HG03442 (cell line): ENCODE measurements at regions not wholly inside any gene's neighbourhood (a gene's known extent, or its start where the extent isn't known, plus 50 kb on each side); places are given as distances from the start of the nearest gene placed in this dataset.
"Not testable (repeated sequence)": the region's sequence is repeated elsewhere in the genome, so short reads cannot be mapped to it uniquely, and the experiment has no call there.

Source experiments
- ATAC-seq: cut with Tn5 transposase; IDR thresholded peaks from one replicate; pipeline ENCODE4 v1.9.1; 2021; ENCODE audit warnings: mild to moderate bottlenecking, moderate library complexity; ENCODE audit not compliant: unreplicated experiment

DNA sequence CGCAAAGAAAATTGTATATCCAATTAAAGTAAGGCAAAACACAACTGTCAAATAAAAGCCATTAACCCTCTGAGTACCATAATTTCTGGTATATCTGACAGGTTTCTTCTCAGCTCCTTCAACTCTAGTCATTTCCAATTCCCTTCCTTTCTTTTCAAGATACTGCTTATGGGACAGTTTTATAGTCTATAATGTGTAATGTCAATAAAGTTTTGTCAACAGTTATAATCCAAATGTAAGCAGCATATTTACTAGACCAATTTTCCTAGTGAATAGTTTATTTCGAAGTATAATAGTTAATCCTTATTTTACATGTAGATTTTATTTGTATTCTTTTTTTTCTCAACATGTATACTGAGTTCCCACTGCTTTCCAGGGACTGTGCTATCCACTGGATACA lies 1081.8 kb downstream of the EPHA7 start:
- no peak for ATAC-seq

DNA sequence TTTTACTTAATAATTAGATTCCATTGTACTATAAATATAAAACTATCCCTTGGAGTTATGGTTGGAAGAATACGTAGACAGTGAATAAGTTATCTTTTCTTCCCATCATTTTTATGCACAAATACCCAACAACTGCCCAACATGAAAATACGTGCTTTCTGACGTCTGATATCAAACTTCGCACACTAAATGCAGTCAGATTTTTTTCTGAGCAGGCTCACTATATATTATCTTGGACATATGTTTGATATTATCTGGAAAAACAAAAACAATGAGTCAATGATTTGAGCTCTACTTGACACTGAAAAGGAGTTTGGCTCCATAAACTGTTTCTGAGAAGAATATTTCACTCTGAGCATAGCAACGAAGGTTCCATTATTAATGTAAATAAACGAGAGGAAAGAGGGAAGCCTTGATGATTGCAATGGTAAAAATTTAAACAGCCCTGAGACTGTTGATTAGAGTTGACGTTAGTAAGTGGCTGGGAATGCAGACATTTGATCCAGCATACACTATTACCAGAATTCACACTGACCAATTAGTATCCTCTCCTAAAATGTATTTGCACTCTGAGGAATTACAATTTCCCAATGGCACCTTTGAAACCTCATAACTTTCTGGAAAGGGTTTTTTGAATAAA lies 1090.0 kb downstream of the EPHA7 start:
- ATAC-seq: no peak

DNA sequence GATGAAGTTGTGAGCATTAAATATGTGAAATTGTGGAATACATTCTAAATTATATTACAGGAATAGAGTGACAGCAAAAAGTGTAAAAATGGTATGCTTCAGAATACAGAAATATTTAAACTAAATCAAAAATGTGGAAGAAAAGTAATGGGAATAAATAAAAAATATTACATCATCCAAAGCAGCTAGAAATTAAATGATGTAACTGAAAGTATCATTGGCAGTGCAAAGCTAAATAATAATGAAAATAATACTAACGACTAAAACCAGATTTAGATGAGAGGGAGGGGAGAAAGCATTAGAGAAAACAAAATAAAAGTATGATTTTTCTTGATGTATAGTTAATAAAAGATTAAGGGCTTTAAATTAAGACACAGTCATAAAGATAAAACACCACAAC lies 1104.0 kb downstream of the EPHA7 start:
- no peak for ATAC-seq

DNA sequence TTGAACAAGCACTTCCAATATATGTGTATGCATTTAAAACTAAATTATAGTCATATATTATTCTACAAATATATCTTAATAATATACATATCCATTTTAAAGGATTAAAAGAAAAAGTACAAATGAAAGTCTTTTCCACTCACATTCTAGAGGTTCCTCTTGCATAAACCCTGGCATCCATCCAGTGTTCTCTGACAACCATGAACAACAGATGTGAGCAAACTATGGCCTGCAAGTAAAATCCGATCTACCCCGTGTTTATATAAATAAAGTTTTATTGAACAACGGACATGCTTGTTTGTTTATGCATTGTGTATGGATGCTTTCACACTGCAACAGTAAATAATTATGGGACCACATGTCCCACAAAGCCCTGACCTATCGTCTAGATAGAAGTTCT lies 1122.3 kb downstream of the EPHA7 start:
- ATAC-seq: no peak

DNA sequence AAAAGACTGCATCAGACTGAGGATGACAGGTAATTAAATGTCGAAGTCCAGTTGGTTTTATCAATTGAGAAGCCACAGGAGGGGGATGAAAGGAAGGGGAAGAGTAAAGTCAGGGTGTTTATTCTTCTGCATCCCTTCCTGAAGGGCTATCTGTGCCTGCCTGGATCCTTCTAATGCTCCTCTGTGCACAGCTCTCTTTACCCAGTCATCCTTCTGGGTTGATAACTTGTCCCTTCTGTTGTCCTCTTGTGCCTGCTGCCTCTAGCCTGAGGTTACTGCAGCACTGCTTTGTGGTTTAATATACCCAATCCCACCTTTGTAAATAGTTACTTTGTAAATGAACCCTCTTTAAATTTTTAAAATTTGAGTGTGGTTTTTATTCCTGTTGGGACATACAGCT lies 1127.3 kb downstream of the EPHA7 start:
- ATAC-seq: no peak

DNA sequence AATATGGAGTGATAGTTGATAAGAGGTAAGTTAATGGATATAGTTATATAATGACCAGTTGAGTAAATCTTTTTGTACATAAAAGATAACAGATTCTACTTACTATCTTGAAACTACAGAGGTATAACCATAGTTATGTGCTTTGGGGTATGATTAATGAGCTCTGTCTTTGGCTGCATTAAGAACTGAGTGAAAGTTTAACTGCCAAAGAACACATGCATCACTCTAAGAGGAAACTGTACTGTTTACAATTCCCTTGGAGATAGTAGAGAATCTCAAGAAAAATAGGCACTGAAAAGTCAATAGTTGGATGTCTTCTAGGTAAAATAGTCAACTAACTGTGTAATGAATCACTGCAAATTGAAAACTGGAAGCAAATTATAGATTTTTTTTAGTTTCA lies 1129.5 kb downstream of the EPHA7 start:
- no peak for ATAC-seq

DNA sequence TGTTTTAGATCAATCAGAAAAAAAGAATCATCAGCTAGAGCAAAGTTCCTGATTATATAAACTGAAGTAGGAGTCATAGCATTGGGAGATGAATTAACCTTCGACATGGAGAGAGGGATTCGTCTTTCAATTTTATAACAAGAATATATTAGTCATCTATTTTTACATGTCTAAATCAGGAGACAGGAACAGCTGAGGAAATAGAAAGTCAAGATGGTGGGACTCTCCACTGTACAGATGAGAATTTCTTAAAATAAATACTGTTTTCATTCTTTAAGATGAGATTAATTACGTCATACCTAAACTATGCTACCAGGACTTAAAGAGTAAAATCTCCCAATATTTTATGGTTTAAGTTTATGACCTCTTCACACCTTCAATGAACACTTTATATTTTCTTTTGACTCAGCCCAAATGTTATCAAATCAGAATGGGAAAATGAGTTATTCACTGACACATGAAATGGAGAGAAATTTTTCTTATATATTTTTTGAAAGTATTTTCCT lies 1137.7 kb downstream of the EPHA7 start:
- ATAC-seq: no peak

DNA sequence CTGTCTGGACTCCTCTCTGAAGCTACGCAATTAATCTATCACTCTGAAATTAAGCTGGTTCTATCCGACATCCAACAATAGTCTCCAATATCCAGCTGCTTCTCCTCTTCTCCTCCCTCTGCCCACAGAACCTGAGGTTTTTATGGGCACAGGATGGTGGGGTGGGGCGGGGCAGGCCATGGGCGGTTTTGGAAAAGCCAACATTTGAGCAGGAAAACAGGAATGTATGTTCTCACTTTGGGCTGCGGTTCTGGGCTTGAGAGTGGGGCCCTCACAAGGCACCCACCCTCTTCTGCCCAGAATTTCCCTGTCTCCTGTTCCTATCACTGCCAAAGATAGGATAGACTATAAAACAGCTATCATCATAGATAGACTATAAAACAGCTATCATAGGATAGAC lies 1144.2 kb downstream of the EPHA7 start:
- no peak for ATAC-seq

DNA sequence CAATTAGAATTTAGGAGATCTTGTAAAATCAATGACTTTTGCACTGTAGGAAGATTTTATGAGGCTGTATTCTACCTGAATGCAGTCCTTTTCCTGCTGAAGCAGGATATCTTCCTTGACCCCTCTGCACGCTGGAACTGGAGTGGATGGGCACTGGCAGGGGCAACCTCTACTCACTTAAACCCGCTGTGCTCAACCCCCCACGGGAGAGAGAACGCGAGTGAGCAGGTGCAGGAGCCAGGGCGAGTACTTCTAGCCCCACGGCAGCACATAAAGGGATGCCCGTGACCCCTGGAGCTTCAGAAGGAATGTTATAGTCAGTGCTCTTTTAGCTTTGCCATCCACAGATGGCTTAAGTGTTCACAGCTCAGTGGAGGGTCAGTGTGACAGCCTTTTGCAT lies 1144.8 kb downstream of the EPHA7 start:
- ATAC-seq: no peak

DNA sequence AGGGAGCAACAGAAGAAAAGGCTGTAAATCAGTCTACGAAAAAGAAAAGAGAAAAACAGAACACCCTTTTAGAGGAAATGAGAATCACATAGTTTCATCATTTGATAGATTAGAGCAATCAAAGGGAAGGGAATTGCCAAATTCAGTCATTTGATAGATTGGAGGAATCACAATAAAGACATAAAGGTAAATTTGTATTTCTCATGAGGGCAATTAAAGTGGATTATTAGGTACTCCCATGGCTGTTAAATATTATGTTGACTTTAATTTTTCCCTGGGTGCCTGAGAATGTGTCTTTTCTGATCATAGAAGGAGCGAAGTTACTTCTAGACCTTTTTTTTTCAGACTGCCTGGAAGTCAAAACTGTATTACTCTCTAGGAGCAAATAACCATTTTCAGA lies 1145.7 kb downstream of the EPHA7 start:
- no peak for ATAC-seq

DNA sequence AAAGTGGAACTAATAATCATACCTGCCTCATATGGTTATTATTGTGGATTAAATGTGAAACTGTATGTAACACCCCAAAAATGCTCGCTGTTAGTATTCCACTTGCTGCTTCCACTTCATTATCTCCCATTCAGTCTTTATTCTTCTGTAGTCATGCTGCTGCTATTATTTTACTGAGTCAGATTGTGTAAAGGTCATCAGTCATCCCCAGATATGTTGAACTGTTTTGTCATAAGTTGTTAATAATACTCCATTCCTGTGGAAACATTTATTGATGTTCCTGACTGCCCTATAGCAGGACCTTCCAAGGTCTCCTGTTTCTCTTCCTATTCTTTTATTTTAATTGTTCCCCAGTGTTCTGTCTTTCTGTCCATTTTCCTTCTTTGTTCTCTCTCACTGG lies 1148.3 kb downstream of the EPHA7 start:
- ATAC-seq: no peak

DNA sequence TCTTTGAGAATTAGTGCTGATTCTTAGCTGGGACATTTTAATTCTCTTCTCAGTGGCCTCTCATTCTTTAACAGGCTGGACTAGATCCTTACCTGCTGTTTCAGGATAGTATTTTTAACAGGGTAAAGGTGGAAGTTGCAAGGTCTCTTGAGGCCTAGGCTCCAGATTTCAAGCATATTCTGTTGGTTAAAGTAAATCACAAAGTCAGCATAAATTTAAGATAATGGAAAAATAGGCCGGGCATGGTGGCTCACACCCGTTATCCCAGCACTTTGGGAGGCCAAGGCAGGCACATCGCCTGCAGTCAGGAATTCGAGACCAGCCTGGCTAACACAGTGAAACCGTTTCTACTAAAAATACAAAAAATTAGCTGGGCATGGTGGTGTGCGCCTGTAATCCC lies 1149.0 kb downstream of the EPHA7 start:
- ATAC-seq: no peak

DNA sequence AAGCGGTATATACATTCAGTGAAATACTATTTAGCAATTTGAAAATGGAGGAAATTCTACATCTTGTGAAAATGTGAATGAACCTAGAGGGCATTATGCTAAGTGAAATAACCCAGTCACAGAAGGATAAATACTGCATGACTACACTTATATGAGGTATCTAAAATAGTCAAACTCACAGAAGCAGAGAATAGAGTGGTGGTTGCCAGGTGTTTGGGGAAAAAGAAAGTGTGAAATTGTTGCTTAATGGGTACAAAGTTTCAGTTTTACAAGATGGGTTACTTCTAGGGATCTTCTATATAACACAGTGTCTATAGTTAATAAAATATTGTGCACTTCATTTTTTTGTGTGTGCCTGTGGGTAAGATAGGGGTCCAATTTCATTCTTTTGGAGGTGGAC lies 1152.0 kb downstream of the EPHA7 start:
- ATAC-seq: no peak

DNA sequence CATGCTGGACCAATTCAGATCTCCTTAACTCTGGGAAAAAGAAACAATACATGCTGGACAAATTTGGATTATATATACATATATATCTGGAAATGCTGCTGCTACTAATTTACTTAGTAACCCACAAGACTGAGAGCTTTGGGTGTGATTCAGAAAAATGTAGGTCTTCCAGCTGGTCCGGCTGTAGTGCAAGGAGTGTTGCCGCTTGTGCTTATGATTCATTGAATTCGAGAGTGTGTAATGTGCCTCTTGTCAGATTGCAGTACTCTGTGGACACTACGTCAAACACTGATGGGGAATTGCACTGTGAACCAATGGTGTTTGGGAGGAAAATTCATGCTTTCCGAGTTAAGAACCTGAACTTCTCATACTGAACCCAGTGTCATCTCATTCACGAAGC lies 1155.5 kb downstream of the EPHA7 start:
- ATAC-seq: no peak

DNA sequence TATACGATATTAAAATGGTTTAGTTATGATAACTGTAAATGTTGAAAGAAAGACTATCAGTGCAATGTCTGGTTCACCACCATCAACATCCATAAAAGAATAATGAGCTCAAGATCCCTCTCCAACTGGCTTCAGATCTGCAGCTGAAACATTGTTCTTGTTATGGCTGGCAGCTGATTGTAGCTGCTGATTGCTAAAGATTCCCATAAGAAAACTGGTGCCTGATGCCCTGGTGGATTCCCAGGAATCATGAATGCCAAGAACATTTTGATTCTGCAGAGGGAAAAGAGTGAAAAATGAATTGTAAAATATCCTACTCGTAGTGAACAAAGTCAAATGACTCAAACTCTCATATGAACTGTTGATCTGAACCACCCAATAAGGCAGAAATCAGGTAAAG lies 1160.2 kb downstream of the EPHA7 start:
- ATAC-seq: no peak

DNA sequence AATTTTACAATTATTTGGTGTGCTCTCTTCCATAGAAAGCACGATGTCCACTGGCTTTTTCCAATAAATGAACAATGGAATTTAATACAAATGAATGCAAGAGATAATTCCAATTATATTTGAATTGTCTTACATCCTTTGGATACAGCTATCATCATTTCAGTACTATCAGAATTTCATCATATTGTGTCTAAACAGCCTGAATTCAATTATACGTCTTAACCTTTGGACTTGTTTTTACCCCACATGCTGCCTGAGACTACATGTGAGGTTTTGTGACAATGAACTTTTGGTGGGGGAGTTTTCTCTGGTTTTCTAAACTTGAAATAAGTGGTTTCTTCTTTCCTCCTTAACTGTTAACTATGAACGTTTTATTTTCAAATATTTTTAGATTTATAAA lies 1176.0 kb downstream of the EPHA7 start:
- ATAC-seq: no peak

DNA sequence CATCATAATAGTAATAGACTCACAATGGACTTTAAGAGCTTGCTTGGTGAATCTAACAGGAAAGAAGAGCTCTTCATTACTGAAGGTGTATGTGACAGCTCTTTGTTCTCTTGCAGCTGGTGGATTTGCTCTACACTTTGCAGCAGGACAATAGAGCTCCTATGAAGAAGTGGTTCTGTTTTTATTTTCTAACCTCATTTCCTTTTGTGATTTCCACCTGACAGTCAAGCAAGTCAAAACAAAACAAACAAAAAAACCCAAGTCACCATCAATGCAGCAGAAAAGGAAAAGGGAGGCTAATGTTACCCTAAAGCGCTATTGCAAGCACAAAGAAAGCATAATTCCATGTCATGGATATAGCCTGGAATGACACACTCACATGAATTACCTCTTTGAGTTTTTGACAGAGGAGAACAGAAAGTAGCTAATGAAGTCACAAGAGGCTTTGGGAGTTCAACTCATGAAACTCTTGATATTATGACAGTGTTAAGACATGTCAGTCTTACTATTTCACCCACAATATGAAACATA lies 1188.1 kb downstream of the EPHA7 start:
- ATAC-seq: no peak

DNA sequence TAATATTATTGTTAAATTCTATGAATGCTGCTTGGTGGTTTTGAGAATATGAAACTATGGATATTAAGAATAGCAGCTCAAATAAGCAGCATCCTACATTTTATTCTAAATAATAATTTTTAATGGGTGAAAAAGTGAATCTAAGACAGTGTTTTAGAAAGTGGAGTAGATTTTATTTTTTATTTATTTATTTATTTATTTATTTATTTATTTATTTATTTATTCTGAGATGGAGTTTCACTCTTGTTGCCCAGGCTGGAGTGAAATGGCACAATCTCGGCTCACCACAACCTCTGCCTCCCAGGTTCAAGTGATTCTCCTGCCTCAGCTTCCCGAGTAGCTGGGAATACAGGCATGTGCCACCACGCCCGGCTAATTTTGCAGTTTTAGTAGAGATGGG lies 1199.4 kb downstream of the EPHA7 start:
- not testable (repeated sequence) for ATAC-seq

DNA sequence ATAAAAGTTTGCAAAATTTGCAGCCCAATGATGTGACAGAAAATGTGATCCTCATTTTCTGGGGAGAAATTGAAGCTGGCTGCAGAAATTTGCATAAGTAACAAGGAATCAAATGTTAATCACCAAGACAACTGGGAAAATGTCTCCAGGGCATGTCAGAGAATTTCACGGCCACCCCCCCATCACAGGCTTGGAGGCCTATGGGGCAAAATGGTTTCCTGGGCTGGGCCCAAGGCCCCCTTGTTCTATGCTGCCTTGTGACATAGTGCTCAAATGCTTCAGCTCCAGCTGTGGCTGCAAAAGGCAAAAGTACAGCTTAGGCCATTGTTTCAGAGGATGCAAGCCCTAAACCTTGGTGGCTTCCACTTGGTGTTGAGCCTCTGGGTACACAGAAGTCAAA lies 1202.6 kb downstream of the EPHA7 start:
- ATAC-seq: no peak

DNA sequence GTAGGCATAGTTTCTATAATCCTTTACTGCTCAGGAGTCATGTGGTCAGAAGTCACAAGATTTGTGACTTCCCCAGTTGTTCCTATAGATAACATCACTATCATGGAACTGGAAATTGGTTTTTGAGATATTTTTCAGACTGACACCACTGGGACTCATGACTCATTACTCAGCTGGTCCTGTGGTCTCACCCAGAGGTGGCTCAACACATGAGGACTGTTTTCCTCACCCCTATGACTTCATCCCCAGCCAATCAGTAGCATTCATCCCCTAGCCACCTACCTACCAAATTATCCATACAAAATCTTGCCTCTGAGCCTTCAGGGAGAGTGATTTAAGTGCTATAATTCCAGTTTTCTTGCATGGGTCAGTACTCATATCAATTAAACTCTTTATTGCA lies 1217.7 kb downstream of the EPHA7 start:
- no peak for ATAC-seq

DNA sequence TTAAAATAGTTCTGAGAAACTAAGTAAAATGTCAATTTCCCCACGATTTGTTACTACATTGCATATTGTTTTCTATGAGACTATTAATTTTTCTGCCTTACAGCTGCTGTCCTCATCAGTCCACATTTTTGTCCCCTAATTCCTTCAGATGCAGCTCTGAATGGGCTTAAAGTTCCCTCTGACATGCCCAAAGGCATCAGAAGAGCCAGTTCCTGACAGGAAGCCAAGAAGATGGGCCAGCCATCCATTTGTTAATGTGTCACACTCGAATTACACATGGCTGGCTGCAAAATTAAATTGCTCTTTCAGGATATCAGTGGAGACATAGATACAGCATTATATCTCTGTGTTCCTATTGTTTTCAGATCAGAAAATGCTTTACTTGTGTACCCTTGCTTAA lies 1223.0 kb downstream of the EPHA7 start:
- ATAC-seq: no peak

DNA sequence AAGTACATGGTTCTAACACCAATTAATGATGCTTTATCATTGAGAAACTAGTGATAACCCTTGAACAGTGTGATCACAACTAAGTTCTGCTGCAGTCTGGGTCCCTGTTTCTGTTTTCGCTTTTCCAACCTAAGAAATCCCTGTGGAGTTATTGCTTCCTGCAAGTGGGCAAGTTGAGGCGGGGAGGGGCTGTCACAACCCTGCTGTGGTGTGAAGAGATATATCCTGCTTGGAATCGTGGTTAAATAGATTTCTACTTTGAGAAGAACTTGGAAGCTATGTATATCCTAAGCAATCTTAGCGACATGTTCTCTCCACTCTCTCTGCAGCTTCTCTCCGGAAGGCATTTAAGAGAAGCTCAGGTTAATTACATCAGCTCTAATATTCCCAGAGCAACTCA lies 1223.6 kb downstream of the EPHA7 start:
- no peak for ATAC-seq

DNA sequence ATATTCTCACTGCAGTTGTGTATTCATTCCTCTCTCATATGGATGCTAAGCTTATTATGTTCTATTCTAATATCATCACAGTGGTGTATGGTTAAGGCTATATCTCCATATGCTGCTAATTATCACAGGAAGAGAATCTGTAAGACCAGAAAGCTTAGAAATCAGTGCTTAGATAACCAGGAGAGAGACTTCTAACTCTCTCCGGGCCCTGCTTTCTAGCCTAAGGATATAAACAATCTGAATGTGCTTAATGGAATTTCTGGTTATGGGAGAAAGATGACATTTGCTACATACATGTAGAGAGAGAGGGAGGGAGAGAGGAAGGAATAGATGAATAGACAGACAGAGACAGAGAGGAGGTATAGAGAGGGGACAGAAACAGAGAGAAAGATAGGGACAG lies 1231.3 kb downstream of the EPHA7 start:
- no peak for ATAC-seq
